GM21576 (cell line): ENCODE measurements at regions not wholly inside any gene's neighbourhood (a gene's known extent, or its start where the extent isn't known, plus 50 kb on each side); places are given as distances from the start of the nearest gene placed in this dataset.

Experiments
- ATAC-seq: cut with Tn5 transposase; IDR thresholded peaks from one replicate; pipeline ENCODE4 v1.9.1; 2021; ENCODE audit warnings: mild to moderate bottlenecking, moderate library complexity; ENCODE audit not compliant: unreplicated experiment

- no peak for ATAC-seq
Observed at GRCh38 chr5:4442221-4442620, 697.9 kb upstream of the ADAMTS16 start.

GRCh38 chr5:4447657-4448056 is 692.5 kb upstream of the ADAMTS16 start:
- ATAC-seq = no peak

DNA sequence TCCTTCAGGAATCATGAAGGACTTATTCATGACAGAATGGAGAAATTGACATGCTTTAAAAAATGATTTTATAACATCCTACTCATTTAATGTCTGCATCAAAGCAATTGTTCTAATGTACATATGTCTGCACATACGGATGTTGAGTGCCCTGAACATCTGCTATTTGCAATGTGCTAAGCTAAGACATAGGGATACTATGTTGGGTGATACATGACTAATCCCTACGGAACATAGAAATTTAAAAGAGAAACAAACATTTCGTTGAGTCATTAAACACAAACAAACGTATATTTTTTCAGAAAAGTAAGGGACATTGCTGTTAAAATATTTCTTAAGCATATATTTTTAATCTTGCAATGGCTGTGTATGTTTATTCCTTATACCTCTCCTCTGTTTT is 686.5 kb upstream of the ADAMTS16 start:
- no peak for ATAC-seq

DNA sequence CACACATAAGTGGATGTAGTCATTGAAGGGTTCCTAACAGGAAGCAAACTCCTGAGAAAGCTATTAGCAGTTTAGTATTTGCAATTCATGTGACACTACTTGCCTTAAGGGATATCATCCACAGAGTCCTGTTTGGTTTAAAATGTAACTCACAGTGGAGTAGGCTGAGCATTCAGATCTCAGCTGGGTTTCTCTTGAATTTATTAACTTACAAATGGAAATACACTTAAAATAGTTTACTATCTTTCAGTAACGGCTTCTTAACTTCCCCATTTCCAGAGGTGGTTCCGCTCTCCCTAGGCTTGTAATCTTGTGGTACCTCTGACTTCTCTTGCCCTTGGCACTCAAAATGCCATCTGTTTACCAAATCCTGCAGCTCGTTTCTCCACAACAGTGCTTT is 660.7 kb upstream of the ADAMTS16 start:
- ATAC-seq = no peak

GRCh38 chr5:4480528-4481349 is 659.4 kb upstream of the ADAMTS16 start:
- ATAC-seq = no peak

DNA sequence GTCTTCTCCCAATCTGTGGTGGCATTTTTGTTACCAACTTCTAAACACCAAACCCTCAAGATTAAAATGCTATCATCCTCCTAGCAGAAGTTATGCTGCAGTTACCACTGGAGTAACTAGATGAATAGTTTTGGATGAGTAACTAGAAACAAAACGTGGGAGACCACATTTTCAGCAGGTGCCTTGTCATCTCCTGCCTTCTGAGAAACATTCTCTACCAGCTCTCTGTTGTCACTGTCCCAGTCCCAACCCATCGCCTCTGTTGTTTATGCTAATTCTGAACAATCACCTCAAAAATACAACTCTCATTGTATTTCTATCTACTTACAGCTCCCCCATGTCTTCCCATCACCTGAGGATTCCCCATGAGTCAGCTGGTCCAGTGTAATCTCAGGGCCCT is 652.5 kb upstream of the ADAMTS16 start:
- no peak for ATAC-seq

DNA sequence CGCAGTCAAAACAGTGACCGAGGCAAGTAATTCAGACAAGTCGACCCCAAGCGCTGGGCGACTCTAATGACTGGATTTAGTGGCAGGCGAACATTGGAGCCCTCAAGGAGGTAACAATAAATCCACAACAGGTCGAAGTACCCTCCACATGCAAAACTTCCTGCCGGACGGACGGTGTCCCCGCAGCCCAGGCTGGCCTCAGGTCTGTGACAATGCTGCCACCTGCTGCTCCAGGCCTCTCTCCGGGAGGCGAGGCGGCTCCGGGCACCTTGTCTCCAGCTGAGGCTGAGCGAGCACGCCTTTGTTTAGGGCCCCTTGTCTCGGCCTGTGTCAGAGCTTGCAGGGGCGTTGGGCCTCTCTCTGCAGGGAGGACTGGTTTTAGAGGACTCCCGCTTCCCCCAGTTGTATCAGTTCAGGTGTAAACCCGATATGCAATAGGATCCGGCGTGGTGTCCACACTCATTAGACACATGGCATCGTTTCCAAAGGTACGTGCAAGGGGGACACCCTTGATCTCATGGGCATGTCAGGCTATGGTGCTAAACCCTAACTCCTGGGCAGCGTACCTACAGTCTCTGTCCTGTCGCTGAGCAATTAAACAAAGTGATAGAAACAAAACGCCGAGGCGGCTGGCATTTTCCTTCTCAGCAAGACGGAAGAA is 628.0 kb upstream of the ADAMTS16 start:
- ATAC-seq = no peak

DNA sequence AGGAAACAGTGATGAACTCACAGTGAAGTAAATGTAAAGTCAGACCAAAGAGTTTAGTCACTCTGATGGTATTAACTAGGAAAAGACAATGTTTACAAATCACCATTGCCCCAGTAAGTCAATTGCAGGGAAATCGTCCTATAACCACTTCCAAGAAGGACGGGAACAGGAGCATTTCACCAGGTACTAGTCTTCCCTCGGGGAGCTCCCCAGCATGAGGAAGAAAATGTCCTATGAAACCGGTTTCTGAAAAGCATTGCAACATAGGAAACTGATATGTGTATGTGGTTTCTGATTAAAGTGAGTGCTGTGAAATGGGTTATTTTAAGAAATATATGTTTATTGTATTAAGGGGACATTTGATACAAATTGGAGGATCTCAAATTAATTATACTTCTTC is 626.7 kb upstream of the ADAMTS16 start:
- ATAC-seq = no peak

DNA sequence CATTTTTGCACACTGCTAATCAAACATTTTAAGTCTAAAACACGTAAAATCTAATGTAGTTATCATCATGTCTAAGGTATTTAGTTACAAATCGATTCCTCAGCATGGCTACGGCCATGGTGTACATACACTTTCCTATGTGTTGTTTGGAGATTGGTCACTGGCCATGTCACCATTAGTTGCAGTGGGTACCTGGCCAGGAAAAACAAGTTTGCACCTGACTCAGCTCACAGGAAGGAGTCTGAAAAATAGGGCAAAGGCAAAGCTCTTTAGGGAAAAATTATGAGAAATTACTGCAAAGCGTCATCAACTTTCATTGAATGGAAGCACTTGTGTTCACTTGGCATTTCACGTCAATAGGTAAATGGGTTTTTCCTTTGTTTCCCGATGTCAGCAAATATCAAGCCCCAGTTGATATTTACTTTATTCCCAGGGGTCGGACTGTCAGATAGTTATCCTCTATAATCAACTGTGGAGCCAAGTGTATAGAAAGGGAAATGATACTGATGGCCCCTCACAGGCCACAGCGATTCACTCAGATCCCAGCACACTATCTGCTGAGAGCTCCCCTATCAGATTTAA is 626.0 kb upstream of the ADAMTS16 start:
- no peak for ATAC-seq

DNA sequence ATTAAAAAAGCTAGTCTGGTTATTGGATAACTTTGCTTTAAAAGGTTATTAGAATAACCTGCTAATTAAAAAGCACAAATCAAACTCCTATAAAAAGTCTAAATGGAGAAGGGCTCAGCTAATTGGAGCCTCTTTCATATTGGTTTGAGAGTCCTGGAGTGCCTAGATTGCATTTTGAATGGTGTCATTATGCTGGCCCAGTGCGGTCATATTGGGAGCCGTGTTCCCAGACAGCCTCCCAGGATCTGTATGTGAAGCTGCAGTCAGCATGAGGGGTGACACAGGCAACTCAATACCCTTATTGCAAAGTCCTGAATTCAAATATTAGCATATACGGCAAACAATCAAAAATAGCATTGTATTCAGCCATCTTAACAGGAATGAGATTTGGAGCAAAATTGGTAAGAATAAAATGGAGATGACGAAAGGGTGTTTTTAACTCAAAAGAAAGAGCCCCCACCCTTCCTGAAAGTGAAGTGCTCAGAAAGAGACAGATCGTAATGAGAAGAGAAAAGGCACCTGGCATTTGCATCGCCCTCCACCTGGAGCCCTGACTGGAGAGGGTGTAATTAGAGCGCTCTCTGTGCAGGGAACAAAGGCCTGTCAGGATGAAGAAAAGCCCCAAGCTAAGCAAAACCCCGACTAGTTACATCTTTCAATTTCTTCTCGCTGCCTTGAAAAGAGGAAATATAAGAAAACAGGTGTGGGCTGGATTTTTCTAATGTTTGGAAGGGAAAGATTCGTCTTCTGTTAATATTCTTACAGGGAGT is 621.0 kb upstream of the ADAMTS16 start:
- no peak for ATAC-seq

DNA sequence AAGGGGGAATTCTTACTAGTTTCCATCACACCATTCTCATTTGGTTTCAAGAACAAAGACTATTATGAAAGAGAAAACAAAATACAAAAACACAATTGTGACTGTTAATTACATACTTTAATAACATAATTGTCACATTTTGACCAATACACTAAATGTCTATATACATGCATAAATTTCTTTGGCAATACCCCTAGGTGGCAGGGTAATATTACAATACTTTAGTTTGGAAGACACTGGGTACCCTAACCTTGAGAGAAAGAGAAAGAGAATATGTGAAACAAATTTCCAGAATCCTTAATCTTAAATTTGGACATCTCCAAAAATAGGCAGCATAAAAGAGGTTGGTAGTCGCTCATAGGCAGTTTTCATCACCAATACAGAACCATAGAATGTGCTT is 619.6 kb upstream of the ADAMTS16 start:
- no peak for ATAC-seq

GRCh38 chr5:4523038-4523437 is 617.1 kb upstream of the ADAMTS16 start:
- no peak for ATAC-seq

DNA sequence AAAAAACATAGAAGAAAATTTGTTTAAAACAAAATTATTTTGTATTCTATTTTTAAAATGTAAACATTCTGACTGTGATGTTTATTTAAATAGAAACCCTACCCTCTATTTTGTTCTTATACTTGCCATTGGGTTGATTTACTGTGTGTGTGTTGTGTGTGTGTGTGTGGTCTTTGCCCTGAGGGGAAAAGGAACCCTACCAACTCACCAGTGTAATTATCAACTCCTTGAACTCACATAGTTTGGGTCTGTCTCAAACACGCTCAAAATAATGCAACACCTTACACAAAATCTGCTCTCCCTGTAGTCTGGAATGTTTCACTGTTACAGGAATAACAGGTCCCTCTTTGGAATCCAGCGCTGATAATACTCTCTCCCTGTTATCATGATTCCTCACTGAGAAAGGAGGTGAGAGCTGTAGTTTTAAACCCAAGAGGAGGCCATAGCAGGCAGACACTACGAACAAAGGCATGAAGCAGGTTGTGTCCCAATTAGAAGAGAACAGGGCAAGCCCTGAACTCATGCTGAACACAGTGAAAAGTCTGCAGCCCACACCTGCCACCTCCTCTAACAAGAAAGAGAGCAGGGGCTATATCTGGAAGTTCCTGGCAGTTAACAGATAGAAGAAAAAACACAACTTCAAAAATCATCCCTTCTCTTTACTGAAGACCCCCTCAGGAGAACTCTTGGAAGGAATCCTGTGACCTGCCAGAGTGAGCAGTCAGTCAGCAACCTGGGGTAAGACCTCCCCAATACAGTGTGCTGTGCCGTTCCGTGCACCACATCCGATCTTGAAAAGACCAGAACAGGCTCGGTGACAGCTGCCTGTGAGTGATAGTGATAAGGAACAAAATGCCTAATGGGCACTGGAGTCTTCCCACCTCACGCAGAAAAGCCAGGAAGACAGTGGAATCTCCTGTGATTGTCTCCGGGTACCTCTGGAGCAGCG is 608.1 kb upstream of the ADAMTS16 start:
- ATAC-seq = no peak

DNA sequence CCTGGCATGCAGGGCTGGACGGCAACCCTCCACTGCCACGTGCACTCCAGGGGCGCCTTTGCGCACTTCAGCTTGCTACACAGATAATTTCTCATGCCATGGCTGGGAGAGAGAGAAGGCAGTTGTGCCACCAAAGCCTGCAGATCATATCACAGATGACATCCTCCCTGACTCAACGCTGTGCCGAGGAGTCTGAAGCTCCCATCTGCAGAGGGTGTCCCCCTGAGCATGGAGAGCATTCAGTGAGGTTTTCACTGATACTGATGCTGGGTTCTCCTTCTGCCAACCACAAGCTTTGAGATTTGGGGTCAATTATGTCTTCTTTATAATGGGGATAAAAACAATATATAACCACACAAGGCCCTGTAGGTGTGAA is 607.4 kb upstream of the ADAMTS16 start:
- ATAC-seq = no peak

DNA sequence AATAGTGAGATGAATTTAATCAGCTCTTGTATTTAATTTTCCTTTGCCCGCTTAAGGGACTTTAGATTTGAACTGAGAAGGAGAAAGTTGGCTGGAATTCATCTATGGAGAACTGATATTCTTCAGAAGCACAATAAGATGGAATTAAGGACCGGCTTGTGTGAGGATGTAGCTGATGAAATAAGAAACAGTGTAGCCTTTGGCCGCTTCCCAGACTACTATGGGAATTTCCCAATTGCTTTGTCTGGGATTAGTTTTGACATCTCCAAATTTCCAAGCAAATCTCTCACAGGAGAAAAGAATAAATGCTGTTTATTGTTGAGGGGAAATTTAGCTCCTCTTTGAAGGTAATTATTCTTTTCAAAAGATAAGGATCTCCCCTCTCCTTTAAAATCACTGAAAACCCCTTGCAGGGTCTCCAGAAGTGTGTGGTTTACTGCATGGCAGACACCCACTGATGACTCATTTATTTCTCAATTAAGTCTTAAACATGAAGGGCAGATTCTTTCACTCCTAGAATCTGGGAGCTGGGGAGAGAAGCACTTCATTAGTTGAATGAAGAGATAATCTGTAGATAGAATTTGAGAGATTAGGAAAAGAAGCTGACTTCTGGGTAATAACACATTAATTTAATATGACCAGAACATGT is 606.5 kb upstream of the ADAMTS16 start:
- no peak for ATAC-seq

DNA sequence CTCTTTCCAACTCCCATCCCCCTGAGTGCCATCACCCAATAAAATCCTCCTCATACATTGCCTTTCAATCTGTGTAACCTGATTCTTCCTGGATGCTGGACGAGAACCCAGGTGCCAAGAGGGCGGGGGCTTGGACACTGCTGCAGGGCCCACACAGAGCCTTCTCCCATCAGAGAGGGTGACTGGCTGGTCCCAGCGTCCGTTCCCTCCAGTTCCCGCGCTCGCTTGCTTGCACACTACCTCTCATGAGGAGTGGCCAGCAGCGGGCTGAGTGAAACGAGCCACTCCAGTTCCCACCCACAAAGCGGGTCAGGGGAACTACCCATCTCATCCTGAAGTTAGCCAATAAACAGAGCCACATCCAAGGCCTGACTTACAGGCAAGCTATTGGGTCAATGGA is 602.6 kb upstream of the ADAMTS16 start:
- no peak for ATAC-seq

GRCh38 chr5:4540375-4541173 is 599.6 kb upstream of the ADAMTS16 start:
- ATAC-seq = no peak

DNA sequence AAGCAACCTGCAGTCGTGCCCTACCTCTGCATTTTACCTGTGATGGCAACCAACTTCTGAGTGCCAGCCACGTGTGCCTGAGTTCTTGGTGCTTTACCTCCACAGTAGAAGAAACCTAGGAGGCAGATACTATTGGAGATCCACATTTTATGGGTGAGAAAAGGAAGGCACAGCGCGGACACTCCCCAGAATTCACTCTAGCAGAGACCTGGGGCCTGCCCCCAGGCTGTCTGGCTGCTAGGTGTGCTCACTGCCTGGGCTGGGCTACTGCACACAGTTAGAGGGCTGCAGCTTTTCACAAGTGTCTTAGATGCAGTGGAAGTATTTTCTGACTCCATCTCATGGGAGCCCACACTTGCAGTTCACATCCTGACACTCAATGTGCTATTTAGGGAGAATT is 598.8 kb upstream of the ADAMTS16 start:
- ATAC-seq = no peak

DNA sequence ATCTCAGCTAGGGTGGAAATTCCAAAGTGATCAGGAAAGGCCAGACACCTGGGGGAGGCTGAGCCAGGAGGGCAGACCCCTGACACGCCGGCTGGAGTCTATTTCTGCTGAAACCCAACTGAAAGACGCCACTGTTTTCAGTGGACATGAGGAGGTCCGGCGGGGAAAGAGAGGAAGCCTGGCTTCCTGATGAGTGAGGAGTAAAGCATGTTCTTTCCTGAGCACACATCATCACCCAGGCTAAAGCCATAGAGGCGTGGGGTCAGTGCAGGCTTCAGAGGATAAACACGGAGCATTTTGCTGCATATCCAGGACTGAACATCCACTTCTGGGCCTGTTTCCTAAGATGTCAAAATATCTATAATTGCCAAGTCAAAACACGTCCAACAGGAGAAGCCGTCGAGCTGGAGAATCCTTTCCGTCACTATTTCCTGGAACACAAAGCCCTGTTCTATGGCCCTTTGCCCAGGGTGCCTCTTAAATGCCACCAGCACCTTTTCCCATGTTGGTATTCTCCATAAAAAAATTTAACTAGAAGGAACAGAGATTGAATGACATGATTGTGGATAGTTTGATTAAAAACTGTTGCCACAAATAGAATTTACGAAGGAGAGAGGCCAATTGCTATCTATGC is 597.9 kb upstream of the ADAMTS16 start:
- no peak for ATAC-seq
